Activated T-cell treated with anti-CD3 and anti-CD28 coated beads, Interleukin-2, amount 50 U/mL, for 1 hour (primary cell): ENCODE measurements at regions not wholly inside any gene's neighbourhood (a gene's known extent, or its start where the extent isn't known, plus 50 kb on each side); places are given as distances from the start of the nearest gene placed in this dataset.

Source experiments
- DNase-seq: peaks from one replicate; pipeline ENCODE4 v3.0.0-alpha.2; 2020

DNA sequence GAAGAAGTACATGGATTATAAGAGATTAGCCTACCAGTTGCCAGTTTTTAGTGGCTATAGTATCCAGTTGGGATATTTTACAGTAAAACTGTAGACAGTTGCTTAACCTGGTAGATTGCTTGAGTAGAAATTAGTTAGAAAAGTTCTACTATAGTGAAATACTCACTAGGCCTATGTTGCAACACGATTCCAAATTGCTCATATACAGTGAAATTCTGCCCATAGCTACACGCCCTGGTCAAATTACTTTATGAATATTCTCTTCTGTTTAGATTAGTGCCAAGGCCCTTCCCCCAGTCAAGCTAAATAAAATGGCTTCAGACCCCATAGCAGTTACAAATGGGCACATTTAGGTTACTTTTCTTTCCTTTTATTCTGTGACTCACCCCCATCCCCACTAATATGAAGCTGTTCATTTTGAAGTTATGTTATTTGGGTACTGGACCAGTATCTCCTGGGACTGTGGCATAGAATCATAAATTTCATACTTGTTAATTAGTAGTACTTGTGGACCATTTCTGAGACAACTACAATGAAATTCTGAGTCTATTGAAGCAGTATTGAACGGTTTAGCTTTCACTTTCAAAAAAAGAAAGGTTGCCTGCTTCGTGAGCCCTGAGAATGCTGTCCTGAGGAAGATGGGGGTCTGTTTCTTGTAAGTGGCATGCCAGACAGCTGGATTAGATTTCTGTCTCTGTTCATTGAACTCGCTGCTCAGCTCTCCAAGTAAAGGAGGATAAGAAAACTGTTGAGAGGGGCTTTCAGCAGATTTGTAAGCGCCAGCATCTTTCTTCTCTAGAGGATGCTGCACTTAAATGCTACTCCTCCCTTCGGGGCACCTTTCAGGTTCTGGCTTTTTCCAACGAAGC, 65.8 kb upstream of the CFAP20DC start:
- DNase-seq, result no peak

DNA sequence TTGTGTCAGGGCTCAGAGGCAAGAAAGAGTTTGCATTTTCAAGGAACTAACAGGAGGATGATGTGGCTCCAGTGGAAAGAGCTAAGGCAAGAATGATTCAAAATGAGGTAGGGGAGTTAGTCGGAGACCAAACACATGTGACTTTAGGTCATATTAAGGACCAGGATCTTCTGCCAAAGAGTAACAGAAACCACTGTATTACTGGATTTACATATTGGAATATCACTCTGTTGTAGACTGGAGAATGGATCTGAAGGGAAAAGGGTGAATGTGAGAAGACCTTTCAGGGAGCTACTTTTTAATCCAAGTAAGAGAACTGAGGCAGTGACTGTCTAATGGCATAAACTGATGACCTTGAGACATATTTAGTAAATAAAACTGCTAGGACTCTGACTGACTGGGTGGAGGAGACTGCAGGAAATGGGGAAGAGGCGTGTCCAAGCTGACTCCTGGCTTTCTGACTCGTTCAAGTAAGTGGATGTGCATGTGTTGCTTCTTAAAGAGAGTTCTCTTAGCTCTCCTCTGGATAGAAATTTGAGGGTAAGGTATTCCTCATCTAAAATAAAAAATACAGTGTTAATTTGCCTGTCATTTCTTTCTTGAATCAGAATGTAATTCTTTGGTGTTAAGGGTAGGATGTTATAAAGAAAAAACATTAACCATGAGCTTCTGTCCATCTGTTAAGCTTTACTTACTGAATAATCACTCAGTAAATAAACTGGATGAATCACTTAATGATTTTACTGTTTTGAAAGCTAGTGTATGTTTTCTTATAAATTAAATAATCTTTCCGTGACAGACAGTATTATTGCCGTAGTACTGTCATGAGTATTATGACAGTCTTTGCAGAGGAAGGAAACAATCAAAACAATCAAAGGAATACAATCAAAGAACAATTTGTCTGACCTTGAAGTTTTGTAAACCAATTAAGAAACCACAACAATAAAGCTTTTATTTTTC, 58.3 kb upstream of the CFAP20DC start:
- no peak for DNase-seq

DNA sequence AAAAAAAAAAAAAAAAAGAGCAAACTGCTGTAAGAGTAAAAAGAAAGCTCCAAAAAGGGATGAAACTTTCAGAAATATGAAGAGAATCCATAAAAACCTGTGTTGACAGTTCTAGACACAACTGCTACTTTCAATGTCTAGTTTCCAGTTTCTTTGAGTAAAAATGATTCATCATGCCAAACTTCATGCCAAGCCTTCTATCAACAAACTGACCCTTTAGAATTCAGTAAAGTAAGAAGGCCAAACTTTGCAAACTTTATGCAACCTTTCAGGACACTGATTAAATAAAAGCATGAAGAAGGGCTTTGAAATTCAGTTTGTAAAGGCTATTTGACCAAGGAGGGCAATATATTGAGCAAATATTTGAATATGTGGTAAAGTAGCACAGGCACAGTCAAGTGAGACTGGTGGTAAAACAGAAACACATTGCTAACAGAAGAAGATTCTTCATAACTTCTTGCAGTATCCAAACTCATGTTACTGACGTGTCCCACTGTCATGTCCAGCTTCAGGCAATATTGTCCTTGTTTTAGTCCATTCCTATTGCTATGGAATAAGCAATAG, 56.3 kb upstream of the CFAP20DC start:
- DNase-seq, result no peak

DNA sequence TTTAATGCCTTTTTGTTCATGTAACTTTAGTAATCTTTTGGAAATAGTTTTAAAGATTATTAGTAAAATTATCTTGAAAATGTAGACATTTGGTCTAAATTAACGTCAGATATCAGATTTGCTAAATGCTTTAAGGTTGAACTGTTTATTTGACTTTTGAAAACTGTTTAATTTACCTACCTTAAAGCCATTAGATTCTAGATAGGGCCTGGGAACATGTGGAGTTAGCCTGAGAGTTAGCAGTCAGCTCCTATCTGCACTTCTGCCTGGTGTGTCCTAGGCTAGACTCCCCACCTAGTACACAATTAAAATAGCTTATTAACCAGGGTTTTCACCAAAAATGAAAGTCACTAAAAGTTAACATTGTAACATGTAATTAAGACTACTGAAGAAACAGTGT, 53.7 kb upstream of the CFAP20DC start:
- no peak for DNase-seq

DNA sequence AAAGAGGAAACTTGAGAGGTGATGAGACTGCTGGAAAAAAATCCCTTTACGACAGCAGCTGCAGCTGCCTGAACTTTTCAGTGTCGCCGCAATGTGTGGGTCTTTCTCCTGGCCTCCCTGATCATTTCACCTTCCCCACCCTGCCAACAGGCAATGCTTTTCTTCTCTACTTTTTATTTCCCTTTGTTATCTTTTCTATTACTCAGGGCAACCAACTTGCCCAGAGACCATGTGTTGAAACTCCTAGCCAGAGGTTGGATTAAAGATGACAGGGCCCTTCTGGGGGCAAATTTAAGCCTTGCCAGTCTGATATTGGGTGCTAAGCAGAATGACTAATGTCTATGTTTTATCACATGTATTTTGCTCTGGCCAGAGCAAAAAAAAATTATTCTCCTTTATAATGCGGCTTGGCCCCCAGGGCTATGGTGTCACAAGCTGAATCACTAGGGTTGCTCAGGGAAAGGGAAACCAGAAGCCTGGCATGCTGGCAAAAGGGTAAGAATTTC, 51.5 kb upstream of the CFAP20DC start:
- DNase-seq, result no peak
